GM13976 (cell line): ENCODE measurements at regions not wholly inside any gene's neighbourhood (a gene's known extent, or its start where the extent isn't known, plus 50 kb on each side); places are given as distances from the start of the nearest gene placed in this dataset.
A peak's percentile ranks its signal among the peaks of the same experiment; 100 is the strongest.
"Not testable (repeated sequence)": the region's sequence is repeated elsewhere in the genome, so short reads cannot be mapped to it uniquely, and the experiment has no call there.

ENCODE experiments used
- DNase-seq: peaks from one replicate; pipeline ENCODE4 v3.0.0; 2012; ENCODE audit warnings: low spot score
- in situ Hi-C: fragments of 300-500 bp; cut with MboI; formaldehyde crosslinking; loops from one replicate; pipeline ENCODE4 v1.12.0; 2022; ENCODE audit warnings: low sequenced_read_pairs, mixed read lengths, inconsistent platforms; ENCODE audit not compliant: unreplicated experiment
- TF ChIP-seq, protein P1 (sequence below): IDR thresholded peaks from 2 replicates; pipeline ENCODE4 v1.5.1; 2012; ENCODE audit warnings: borderline replicate concordance, mild to moderate bottlenecking; ENCODE audit not compliant: insufficient read depth; ENCODE audit errors: extremely low read depth, missing control alignments, control extremely low read depth

DNA sequence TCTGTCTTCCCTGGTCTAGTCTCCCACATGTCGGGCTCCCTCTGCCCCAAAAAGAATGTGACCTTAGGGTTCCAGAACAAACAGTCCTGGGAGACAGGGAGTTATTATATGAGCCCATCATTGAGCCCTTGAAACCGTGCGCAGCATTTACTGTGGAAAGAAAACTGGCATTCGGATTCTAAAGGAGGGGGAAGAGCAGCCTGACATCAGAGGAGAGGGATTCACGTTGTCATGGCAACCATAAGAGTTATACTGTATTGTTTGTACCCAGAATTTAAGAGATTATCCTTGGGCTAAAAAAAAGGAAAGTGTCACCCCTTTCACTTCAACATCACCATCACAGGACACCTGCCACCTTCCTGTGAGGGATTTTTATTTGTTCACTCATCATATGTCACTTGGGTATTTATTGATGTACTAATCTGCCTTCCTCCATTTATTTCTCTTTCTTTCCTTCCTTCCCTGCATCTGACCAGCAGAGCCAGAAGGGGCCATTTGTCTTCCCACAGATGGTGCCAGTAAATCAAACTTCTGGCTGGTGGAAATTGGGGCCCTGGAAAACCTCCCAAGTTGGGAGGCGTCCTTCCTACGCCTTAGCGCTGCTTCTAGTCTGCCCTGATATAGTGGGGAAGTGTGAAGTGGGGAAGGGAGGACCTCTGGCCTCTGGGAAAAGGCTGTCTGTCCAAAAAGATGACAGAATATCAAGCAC, 64.9 kb upstream of the FRMPD3 start:
- in situ Hi-C loops, result no loop called here
- DNase-seq, result no peak
- TF ChIP-seq, protein P1, sequence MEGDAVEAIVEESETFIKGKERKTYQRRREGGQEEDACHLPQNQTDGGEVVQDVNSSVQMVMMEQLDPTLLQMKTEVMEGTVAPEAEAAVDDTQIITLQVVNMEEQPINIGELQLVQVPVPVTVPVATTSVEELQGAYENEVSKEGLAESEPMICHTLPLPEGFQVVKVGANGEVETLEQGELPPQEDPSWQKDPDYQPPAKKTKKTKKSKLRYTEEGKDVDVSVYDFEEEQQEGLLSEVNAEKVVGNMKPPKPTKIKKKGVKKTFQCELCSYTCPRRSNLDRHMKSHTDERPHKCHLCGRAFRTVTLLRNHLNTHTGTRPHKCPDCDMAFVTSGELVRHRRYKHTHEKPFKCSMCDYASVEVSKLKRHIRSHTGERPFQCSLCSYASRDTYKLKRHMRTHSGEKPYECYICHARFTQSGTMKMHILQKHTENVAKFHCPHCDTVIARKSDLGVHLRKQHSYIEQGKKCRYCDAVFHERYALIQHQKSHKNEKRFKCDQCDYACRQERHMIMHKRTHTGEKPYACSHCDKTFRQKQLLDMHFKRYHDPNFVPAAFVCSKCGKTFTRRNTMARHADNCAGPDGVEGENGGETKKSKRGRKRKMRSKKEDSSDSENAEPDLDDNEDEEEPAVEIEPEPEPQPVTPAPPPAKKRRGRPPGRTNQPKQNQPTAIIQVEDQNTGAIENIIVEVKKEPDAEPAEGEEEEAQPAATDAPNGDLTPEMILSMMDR, result no peak

DNA sequence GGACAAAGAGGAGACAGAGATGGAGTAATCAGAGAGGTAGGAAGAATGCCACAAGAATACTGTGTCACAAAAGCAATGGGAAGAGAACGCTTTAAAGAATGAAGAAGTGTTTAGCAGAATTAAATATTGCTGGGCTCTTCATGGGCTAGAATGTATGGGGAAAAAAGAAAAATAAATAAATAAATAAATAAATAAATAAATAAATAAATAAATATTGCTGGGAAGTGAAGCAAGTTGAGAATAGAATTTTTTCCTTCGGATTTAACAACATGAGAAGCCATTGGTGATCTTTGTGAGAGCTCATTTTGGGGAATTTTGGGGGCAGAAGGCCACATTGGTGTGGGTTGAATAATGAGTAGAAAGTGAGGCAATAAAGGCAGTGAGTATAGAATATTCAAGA, 59.7 kb upstream of the FRMPD3 start:
- in situ Hi-C loops, result no loop called here
- TF ChIP-seq, protein P1, result no peak

DNA sequence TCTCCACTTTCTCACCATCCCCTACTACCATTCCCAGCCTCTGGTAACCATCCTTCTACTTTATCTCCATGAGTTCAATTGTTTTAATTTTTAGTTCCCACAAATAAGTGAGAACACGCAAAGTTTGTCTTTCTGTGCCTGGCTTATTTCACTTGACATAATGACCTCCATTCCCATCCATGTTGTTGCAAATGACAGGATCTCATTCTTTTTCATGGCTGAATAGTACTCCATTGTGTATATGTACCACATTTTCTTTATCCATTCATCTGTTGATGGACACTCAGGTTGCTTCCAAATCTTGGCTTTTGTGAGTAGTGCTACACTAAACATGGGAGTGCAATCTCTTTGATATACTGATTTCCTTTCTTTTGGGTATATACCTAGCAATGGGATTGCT, 55.8 kb upstream of the FRMPD3 start:
- in situ Hi-C loops, DNase-seq: not testable (repeated sequence)

More for the DNA sequence above, 59.7 kb upstream of the FRMPD3 start:
- DNase-seq, result no peak

DNA sequence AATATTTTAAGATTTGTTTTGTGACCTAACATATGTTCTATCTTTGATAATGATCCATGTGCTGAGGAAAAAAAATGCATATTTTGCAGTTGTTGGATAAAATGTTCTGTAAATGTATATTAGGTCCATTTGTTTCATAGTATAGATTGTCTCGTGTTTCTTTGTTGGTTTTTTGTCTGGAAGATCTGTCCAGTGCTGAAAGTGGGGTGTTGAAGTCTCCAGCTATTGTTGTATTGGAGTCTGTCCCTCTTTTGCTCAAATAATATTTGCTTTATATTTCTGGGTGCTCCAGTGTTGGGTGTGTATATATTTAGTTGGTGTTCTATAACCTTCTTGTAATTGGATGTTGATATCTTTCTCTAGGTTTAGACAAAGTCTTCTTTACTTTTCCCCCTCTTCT, 53.2 kb upstream of the FRMPD3 start:
- TF ChIP-seq, protein P1, result no peak
- in situ Hi-C loops, result no loop called here
- DNase-seq, result no peak

DNA sequence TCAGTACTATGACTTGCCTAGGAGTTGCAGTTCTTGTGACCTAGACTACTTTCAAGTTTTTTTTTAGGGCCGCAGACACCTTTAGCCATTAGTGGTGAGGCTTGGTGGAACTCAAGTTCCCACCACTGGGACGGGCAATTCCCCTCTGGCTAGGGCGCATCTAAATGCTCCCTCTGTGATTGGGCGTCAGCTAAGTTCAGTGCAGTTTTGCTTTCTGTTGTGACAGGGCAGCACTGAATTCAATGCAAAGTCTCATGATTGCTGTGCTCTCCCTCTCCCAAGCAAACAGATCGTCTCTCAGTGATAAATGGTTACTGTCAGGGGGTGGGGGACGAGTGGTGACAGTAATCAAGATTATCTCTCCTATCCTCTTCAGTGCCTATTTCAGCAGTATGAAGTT, 52.7 kb upstream of the FRMPD3 start:
- in situ Hi-C loops, result no loop called here
- TF ChIP-seq, protein P1, result no peak
- DNase-seq, result no peak

DNA sequence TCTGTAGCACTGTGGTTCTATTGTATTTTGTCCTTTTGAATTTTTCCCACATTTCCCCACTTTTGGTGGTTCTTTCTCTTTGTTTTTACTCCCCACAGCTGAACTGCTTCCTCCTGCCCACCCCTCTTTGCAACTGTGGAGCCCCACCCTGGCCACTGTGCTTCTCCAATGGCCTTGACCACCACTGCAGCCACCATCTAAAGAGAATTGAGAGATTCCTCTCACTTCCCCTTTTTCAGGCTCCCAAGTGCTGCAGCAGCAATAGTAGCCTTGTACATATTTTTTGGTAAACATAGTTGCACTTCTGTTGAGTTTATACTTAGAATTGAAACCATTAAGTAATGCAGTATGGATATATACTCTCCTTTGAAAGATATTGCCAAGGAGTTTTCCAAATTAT, 51.3 kb upstream of the FRMPD3 start:
- in situ Hi-C loops, result no loop called here
- DNase-seq, result peak; percentile 3

More for the DNA sequence above, 51.3 kb upstream of the FRMPD3 start:
- TF ChIP-seq, protein P1, result no peak
